NCI-H1417 (cell line): ENCODE measurements at regions not wholly inside any gene's neighbourhood (a gene's known extent, or its start where the extent isn't known, plus 50 kb on each side); places are given as distances from the start of the nearest gene placed in this dataset.
A peak's percentile ranks its signal among the peaks of the same experiment; 100 is the strongest.
"Not testable (repeated sequence)": the region's sequence is repeated elsewhere in the genome, so short reads cannot be mapped to it uniquely, and the experiment has no call there.

Experiments used
- DNase-seq, 3 experiments: peaks; one replicate each; lab custom pipeline; 2025; lab: John Stamatoyannopoulos, UW

GRCh38 chr22:27311698-27312550 lies 489.6 kb downstream of the MN1 start:
- no peak for DNase-seq

DNA sequence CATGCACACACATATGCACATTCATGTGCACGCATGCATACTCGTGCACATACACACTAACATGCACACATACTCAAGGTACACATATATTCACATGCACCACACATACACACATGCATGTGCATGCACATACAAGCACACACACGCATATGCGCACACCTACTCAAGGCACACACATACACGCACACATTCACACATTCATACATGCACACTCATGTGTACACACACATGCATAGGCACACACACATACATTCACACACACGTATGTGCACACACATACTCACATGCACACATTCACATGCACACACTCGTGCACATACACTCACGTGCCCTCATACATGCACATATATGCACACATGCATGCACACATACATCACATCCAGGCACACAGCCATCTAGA lies 489.0 kb downstream of the MN1 start:
- DNase-seq, result no peak

DNA sequence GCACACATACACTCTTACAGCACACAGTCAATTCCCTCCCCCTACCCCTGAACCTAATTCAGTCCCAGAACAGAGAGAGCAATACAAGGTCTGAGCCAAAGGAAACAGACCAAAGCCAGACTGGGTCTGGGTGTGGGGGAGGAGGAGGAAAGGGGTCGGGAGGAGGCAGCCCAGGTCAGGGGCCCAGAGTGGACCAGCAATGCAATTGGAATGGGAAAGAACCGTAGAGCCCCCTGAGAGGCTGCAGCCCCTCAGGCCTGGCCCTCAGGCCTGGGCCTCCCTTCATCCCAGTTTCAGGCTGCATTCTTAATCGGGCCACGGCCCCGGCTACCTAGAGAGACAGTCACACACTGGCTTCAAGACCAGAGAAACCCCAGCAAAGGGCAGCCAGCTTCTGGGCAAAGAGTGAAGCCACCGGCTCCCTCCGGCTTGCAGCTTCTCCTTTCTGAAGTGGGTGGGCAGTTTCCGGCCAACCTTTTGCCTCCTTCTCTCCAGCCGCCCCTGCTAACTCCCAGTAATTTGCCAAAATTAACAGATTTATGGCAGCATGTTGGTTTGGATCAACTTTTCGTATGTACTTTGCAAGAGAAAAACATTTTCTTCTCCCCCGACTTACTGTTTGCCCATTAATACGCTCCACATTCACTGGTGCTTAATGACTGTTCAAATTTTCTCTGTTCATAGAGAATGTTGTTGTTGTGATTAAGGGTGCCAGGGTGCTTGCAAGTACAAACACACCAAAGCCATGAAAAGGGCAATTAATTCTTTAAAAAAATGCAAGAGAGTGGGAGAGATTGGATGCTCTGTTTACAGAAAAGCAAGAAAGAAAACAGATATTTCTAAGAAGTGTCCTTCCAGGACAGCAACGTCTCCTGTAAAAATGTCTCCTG lies 488.3 kb downstream of the MN1 start:
- no peak for DNase-seq

DNA sequence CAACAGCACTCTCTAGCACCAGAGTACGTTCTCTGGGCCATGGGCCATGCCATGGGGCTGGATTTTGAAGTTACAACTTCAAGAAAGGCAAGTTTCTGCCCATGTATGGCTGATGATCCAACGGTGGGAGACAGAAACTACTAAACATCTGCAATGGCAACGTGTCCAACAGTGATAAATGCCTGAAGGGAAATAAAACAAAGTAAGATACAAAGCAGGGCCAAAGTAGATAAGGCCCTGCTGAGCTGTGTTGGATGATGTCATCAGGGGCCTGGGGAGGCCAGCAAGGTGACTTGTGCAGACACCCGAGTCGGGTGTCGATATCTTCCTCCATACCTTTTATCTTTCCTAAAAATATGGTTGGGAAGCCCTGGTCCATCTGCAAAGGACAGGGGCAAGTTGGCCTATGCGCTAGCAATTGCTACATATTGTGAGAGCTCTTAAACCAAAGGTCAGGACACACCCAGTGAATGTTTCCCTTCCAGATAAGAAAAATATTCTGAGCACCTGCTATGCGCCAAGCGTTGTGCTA lies 487.2 kb downstream of the MN1 start:
- no peak for DNase-seq

- no peak for DNase-seq
Measured at GRCh38 chr22:27315833-27316232, 485.7 kb downstream of the MN1 start.

GRCh38 chr22:27317096-27317495 lies 484.5 kb downstream of the MN1 start:
- DNase-seq, result no peak

GRCh38 chr22:27317971-27318428 lies 483.6 kb downstream of the MN1 start:
- DNase-seq, result no peak

- no peak for DNase-seq
Measured at GRCh38 chr22:27318516-27318915, 483.0 kb downstream of the MN1 start.

- DNase-seq, result no peak
Measured at GRCh38 chr22:27323661-27324060, 477.9 kb downstream of the MN1 start.

DNA sequence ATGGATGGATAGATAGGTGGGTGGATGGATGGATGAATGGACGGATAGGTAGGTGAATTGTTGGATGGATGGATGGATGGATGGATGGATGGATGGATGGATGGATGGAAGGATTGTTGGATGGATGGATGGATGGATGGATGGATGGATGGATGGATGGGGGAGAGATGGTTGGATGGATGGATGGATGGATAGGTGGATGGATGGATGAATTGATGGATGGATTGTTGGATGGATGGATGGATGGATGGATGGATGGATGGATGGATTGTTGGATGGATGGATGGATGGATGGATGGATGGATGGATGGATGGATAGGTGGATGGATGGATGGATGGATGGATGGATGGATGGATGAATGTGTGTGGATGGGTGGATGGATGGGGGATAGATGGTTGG lies 476.6 kb downstream of the MN1 start:
- DNase-seq, result not testable (repeated sequence)

DNA sequence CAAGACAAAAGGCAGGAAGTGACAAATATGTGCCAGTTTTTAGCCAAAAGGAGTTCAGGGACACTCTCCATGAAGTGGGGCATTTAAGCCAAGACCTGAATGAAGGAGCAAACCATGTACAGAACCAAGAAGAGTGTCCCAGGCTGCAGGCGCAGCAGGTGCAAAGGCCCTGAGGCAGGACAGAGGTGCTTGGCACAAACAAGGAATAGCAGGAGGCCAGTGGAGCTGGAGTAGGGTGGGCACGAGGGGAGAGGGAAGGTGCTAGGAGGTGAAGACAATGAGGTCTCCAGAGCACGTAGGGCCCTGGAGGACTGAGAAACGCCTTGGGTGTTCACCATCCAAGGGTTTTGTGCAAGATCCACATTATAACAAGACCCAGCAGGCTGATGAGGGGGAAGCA lies 474.1 kb downstream of the MN1 start:
- DNase-seq, result no peak

- no peak for DNase-seq
Measured at GRCh38 chr22:27327981-27328721, 473.4 kb downstream of the MN1 start.

DNA sequence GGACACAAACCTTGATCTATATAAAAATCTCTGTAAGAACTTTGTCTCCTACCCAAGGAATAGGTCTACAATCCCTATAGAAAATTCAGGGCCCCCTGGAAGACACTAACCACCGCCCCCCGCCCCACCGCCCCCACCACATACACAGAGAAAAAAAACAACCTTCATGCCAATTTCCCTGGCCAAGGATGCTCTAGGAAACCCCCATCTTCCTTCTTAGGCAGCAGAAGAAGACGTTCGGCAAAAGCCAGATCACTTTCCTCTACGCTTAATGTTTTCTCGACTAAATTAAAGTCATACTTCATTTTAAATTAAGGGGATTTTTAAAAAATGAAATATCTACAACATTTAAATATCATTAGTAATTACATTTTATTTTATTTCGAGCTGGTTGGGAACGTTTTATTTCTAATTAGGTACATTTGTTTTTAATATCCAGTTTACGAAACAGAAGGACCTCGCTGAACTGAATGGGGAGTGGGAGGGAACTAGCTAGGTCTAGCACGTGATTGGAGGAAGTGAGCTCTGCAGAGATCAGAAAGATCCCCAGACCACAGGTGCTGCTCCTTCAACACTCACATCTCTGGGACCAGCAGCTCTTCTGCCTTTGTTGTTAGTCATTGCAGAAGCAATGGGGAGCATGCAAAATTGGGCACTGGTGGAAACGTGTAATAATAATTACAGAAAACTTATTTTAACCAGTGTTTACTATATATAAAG lies 472.3 kb downstream of the MN1 start:
- no peak for DNase-seq

DNA sequence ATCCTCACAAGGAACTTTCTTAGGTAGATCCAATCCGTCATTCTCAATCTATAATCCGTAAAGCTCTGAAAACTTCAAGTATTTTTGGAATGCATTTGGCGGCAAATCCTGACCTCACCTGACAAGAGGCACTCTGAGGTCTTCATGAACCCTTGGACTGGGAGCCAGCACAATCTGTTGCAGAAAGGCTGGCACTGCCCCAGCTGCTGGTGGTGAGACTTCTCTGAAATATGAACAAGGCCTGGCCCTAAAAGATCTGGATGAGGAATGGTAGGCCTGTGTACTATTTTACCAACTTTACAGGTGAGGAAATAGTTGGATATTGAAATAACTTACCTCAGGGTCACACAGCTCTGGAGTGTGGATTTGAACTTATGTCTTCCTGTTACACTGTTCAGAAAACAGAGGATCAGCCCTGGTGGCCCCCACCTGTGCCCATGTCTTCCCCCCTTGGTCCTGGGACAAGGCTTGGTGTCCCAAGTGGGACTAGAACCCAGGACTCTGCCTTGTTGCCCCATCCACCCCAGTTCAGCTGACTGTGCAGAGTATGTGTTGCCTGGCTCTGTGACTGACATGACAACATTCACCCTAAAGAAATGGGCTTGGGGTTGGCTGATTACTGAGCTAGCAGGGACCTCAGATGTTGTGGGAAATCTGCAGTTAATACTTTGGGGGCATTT lies 471.4 kb downstream of the MN1 start:
- DNase-seq, result no peak

GRCh38 chr22:27331526-27332281 lies 469.9 kb downstream of the MN1 start:
- DNase-seq, result peak in 2 of 3 experiments; percentile 0 to 2

- DNase-seq, result no peak
Measured at GRCh38 chr22:27335102-27335660, 466.4 kb downstream of the MN1 start.

DNA sequence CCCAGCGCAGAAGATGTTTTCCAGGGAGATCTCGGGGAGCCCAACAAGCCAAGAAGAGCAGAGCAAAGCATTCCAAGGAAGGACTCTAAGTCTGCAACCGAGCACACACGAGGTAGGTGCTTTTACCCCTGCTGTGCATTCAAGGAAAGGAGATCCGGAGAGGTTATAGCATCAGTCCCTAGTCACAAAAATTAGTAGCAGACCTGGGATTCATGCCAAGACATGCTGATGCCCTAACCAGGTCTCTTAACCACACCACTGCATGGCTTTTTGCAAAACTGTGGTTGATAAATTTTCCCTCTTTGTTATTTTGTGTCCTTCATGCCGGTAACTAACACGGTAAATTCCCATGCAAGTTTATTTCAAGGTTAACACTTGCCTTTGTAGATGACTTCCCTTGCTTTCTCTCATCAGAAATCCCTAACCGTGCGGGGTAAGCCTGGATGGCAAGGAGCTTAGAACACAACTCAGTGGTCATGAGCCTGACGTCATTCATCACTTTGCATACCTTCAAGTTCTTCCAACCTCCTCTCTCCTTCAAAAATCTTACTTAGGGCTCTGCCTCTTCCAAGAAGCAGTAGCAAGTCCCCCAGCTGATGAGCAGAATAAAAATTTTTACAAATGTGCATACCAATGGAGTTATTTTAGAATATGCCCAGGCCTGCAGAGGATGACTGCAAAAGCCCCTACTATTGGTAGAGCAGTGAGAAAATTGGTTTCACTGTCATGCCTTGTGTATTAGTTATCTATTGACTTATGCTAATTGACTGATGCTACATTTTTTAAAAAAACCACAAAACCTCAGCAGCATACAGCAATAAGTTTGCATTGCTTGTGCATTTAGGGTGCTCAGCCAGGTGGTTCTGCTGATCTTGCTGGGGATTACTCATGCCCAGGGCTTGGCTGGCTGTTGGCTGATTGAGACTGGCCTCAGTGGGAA lies 465.1 kb downstream of the MN1 start:
- no peak for DNase-seq

DNA sequence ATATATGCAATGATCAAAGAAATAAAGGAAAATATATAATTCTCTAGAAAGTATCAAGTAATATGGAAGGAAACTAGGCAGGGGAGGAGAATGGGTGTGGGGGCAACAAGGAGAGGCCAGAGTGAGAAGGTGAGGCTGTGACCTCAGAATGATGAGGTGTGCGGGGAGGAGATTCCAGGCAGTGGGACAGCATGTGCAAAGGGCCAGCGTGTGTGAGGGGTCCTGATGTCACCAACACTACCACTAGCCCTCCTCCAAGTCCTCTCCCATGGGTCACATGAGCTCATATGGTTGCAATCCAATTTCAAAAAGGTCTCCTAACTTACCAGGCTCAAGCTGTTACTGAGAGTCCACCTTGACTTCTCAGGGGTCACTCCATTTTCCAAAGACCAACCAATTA lies 463.9 kb downstream of the MN1 start:
- DNase-seq, result no peak

DNA sequence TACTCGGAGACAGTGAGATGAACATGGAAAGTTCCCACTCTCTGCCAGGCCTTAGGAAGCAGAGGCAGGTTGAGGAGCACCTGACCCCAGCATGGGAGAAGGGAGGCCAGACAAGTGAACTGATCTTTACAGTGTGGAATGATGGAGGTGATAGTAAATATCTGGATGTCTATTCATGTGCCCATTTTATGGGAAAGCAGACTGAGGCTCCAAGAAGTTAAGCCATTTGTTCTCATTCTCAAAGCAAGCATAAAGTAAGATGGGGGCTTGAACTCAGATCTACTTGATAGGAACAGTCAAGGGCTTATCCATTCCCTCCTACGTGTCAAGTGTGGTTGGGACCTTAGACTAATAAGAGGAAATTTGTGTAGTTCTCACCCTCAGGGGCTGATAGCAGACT lies 461.5 kb downstream of the MN1 start:
- no peak for DNase-seq
